Uterus (tissue), 2 donors: ENCODE measurements at regions not wholly inside any gene's neighbourhood (a gene's known extent, or its start where the extent isn't known, plus 50 kb on each side); places are given as distances from the start of the nearest gene placed in this dataset.

Experiments used
- POLR2A ChIP-seq, 2 donors: fragments of 450-650 bp; IDR thresholded peaks; one replicate each; pipeline ENCODE4 v1.6.1; 2016; ENCODE audit warnings: antibody characterized with exemption in 2 of 2, mild to moderate bottlenecking in 1 of 2, moderate library complexity in 1 of 2
- TF ChIP-seq, protein P1 (sequence below), 4 experiments: fragments of 200-600 bp in 2 of 4; fragments of 450-650 bp in 2 of 4; sonication (generic) in 2 of 4; IDR thresholded peaks; one replicate each; pipeline ENCODE4 v1.5.1; 2016 to 2019; ENCODE audit warnings: antibody characterized with exemption in 4 of 4, mild to moderate bottlenecking in 2 of 4, moderate library complexity in 1 of 4

DNA sequence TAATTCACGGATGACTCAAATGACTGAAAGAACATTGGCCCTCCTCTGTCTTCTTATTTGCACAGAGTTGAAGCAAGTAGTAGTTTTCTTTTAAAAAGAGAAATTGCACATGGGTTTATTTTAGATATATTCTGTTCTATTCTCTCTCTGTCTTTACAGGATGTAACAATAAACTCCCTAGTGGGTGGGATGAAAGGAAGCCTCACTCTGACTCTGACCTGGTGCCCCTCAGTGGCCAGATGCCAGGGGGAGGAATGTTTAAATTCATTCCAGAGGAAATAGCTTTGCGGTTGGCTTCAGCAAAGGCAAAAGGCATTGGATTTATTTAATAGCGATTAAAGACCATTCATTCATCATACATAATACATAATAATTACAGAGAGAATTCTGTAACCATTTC lies 156.4 kb upstream of the MTPN start:
- TF ChIP-seq POLR2A (IDR thresholded peaks at IDR 0.05), result no peak
- TF ChIP-seq, protein P1, sequence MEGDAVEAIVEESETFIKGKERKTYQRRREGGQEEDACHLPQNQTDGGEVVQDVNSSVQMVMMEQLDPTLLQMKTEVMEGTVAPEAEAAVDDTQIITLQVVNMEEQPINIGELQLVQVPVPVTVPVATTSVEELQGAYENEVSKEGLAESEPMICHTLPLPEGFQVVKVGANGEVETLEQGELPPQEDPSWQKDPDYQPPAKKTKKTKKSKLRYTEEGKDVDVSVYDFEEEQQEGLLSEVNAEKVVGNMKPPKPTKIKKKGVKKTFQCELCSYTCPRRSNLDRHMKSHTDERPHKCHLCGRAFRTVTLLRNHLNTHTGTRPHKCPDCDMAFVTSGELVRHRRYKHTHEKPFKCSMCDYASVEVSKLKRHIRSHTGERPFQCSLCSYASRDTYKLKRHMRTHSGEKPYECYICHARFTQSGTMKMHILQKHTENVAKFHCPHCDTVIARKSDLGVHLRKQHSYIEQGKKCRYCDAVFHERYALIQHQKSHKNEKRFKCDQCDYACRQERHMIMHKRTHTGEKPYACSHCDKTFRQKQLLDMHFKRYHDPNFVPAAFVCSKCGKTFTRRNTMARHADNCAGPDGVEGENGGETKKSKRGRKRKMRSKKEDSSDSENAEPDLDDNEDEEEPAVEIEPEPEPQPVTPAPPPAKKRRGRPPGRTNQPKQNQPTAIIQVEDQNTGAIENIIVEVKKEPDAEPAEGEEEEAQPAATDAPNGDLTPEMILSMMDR (IDR thresholded peaks at IDR 0.05), result no peak
